ENCODE measurements at regions not wholly inside any gene's neighbourhood (a gene's known extent, or its start where the extent isn't known, plus 50 kb on each side); places are given as distances from the start of the nearest gene placed in this dataset.

DNA sequence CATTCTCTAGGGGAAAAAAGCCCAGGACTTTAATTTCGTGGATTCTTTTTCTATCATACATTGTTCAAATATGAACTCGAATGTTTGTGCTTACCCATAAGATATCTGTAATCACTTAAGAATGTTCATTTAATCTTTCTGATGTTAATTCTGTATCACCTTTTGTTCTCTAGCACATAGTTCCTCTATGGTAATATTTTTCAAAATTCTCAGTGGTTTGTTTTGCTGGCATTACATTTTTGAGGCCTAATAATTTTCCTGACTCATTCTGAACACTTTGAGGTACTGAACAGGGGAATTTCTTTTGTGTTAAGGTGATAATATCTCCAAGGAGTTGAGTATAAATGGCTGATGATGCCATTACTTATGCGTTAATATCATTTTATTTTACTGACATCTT is 490.7 kb upstream of the PITX2 start:
- in situ Hi-C loops (cut with MboI; ENCODE audit: low sequenced_read_pairs in 4 of 4) (no loop called here), intact Hi-C loops (cut with DNase I; ENCODE audit: low total_unique reads) (no loop called here)
- H3K4me1 ChIP-seq, result no peaks in the 10 kb centered on the region
- no peak for TF ChIP-seq CTCF (IDR thresholded peaks at IDR 0.05 in 4 of 5, conservative IDR thresholded peaks at IDR 0.05 in 1 of 5)
- TF ChIP-seq POLR2A (IDR thresholded peaks at IDR 0.05), result no peak
- H3K36me3 ChIP-seq, result no peaks in the 10 kb centered on the region
- H3K4me3 ChIP-seq, result no peak overlapping the region
- H3K9me3 ChIP-seq, result no peaks in the 10 kb centered on the region
- no peak overlapping the region for H3K27ac ChIP-seq
- DNase-seq (no peak), ATAC-seq (no peak)
- H3K27me3 ChIP-seq, result no peaks in the 10 kb centered on the region

- intact Hi-C loops (cut with DNase I; ENCODE audit: low total_unique reads) (no loop called here), in situ Hi-C loops (cut with MboI; ENCODE audit: low sequenced_read_pairs in 4 of 4) (no loop called here)
- Histone ChIP-seq H3K27me3 (no peaks in the 10 kb centered on the region), H3K4me3 (no peak overlapping the region), H3K27ac (no peak overlapping the region), H3K9me3 (no peaks in the 10 kb centered on the region), H3K36me3 (no peaks in the 10 kb centered on the region), H3K4me1 (no peaks in the 10 kb centered on the region)
- DNase-seq, result no peak
- TF ChIP-seq POLR2A (IDR thresholded peaks at IDR 0.05) (no peak), CTCF (IDR thresholded peaks at IDR 0.05 in 4 of 5, conservative IDR thresholded peaks at IDR 0.05 in 1 of 5) (no peak)
- no peak for ATAC-seq
Measured at GRCh38 chr4:111115881-111116280, 493.0 kb upstream of the PITX2 start.

DNA sequence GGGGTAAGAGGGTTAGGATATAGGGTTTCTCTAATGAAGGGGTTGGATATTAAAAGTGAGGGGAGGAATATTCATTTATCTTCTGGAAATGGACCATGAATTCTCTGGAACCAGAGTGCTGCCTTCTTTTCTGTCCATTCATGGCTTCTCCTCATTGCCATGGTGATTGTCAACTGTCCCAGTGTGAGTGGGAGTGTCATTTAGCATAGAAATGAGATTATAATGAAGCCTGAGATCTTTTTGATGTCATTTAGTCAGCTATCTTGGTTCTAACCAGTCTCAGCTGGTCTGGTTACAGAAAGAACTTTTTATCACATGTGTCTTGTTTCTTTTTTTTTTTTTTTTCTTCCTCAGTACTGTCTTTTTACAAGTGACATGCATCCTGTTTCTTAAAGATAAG is 497.3 kb upstream of the PITX2 start:
- no peak for ATAC-seq
- H3K27me3 ChIP-seq, result no peaks in the 10 kb centered on the region
- no peaks in the 10 kb centered on the region for H3K9me3 ChIP-seq
- no peak overlapping the region for H3K27ac ChIP-seq
- H3K4me3 ChIP-seq, result no peak overlapping the region
- intact Hi-C loops (cut with DNase I; ENCODE audit: low total_unique reads), result no loop called here
- no peaks in the 10 kb centered on the region for H3K4me1 ChIP-seq
- no peaks in the 10 kb centered on the region for H3K36me3 ChIP-seq
- in situ Hi-C loops (cut with MboI; ENCODE audit: low sequenced_read_pairs in 4 of 4), result no loop called here
- no peak for TF ChIP-seq POLR2A (IDR thresholded peaks at IDR 0.05)
- TF ChIP-seq CTCF (IDR thresholded peaks at IDR 0.05 in 4 of 5, conservative IDR thresholded peaks at IDR 0.05 in 1 of 5), result no peak
- DNase-seq, result no peak

DNA sequence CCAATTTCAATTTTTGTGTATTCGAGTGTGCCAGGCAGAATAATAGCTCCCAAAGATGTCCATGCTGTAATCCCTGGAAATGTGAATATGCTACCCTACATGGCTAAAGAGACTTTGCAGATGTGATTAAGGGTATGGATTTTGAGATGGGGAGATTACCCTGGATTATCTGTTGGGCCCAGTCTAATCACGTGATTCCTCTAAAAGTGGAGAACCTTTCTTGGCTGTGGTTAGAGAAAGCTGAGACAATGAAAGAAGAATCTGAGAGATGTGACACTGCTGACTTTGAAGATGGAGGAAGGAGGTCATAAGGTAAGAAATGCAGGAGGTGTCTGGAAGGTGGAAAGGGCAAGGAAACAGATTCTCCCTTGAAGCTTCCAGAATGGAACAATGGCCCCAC is 503.5 kb upstream of the PITX2 start:
- Histone ChIP-seq H3K4me3 (no peak overlapping the region), H3K27ac (no peak overlapping the region), H3K9me3 (no peaks in the 10 kb centered on the region), H3K27me3 (no peaks in the 10 kb centered on the region), H3K4me1 (no peaks in the 10 kb centered on the region), H3K36me3 (no peaks in the 10 kb centered on the region)
- ATAC-seq (no peak), DNase-seq (no peak)
- intact Hi-C loops (cut with DNase I; ENCODE audit: low total_unique reads), result no loop called here
- in situ Hi-C loops (cut with MboI; ENCODE audit: low sequenced_read_pairs in 4 of 4), result no loop called here
- TF ChIP-seq POLR2A (IDR thresholded peaks at IDR 0.05) (no peak), CTCF (IDR thresholded peaks at IDR 0.05 in 4 of 5, conservative IDR thresholded peaks at IDR 0.05 in 1 of 5) (no peak)

- Histone ChIP-seq H3K27me3 (no peaks in the 10 kb centered on the region), H3K9me3 (no peaks in the 10 kb centered on the region), H3K4me3 (no peak overlapping the region), H3K4me1 (no peaks in the 10 kb centered on the region), H3K36me3 (no peaks in the 10 kb centered on the region), H3K27ac (no peak overlapping the region)
- in situ Hi-C loops (cut with MboI; ENCODE audit: low sequenced_read_pairs in 4 of 4), result no loop called here
- ATAC-seq (no peak), DNase-seq (no peak)
- TF ChIP-seq POLR2A (IDR thresholded peaks at IDR 0.05) (no peak), CTCF (IDR thresholded peaks at IDR 0.05 in 4 of 5, conservative IDR thresholded peaks at IDR 0.05 in 1 of 5) (no peak)
- intact Hi-C loops (cut with DNase I; ENCODE audit: low total_unique reads), result no loop called here
Measured at GRCh38 chr4:111127841-111128240, 505.0 kb upstream of the PITX2 start.
